ENCODE measurements at regions not wholly inside any gene's neighbourhood (a gene's known extent, or its start where the extent isn't known, plus 50 kb on each side); places are given as distances from the start of the nearest gene placed in this dataset.

- H2AFZ ChIP-seq (ENCODE audit: low read length), result no peak overlapping the region
- no peak overlapping the region for H2BK15ac ChIP-seq (ENCODE audit: low read depth, low read length)
- TF ChIP-seq, protein P1, sequence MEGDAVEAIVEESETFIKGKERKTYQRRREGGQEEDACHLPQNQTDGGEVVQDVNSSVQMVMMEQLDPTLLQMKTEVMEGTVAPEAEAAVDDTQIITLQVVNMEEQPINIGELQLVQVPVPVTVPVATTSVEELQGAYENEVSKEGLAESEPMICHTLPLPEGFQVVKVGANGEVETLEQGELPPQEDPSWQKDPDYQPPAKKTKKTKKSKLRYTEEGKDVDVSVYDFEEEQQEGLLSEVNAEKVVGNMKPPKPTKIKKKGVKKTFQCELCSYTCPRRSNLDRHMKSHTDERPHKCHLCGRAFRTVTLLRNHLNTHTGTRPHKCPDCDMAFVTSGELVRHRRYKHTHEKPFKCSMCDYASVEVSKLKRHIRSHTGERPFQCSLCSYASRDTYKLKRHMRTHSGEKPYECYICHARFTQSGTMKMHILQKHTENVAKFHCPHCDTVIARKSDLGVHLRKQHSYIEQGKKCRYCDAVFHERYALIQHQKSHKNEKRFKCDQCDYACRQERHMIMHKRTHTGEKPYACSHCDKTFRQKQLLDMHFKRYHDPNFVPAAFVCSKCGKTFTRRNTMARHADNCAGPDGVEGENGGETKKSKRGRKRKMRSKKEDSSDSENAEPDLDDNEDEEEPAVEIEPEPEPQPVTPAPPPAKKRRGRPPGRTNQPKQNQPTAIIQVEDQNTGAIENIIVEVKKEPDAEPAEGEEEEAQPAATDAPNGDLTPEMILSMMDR (conservative IDR thresholded peaks at IDR 0.05), result no peak
- no peak overlapping the region for H4K8ac ChIP-seq (replicated peaks; ENCODE audit: insufficient read length, low read depth, low read length)
- H2BK5ac ChIP-seq (ENCODE audit: insufficient read length, low read length), result no peak overlapping the region
- no peak overlapping the region for H2BK120ac ChIP-seq (ENCODE audit: low read depth, low read length, poor library complexity, severe bottlenecking)
- no peak overlapping the region for H3K14ac ChIP-seq (ENCODE audit: insufficient read depth, low read length)
- no peaks in the 10 kb centered on the region for H4K20me1 ChIP-seq (ENCODE audit: control insufficient read depth, insufficient read depth, insufficient read length)
- H3K27me3 Mint-ChIP-seq (ENCODE audit: low read depth), result no peaks in the 10 kb centered on the region; the same call in 1 of the 2 replicates
- H3K56ac ChIP-seq (ENCODE audit: insufficient read length, low read depth, low read length), result no peak overlapping the region
- no peaks in the 10 kb centered on the region for H3K27me3 ChIP-seq (ENCODE audit: insufficient read depth, low read length)
- H4K91ac ChIP-seq (ENCODE audit: insufficient read length, low read depth, low read length), result no peak overlapping the region
- H3K36me3 Mint-ChIP-seq (ENCODE audit: insufficient read depth in 1 of 3, low read depth in 3 of 3), result peaks cover 0 to 3% (median 2%) of the 10 kb centered on the region in 3 experiments; a peak in 4 of 7 replicates
- H2BK20ac ChIP-seq (ENCODE audit: low read depth, low read length, poor library complexity, severe bottlenecking), result no peak overlapping the region
- no peaks in the 10 kb centered on the region for H3K79me2 ChIP-seq (ENCODE audit: insufficient read depth, low read length)
- H3K4me1 Mint-ChIP-seq, result no peaks in the 10 kb centered on the region
- no peak overlapping the region for H4K5ac ChIP-seq (ENCODE audit: insufficient read length, low read depth, low read length)
- H3K23ac ChIP-seq (ENCODE audit: insufficient read length, low read depth, low read length), result no peak overlapping the region
- no peak overlapping the region for H3K27ac Mint-ChIP-seq
- DNase-seq, result no peak
- H3K18ac ChIP-seq (ENCODE audit: insufficient read length, low read depth, low read length), result no peak overlapping the region
- H3K23me2 ChIP-seq (ENCODE audit: insufficient read length, low read depth, low read length, poor library complexity, severe bottlenecking), result no peaks in the 10 kb centered on the region
- no peaks in the 10 kb centered on the region for H3K79me1 ChIP-seq (ENCODE audit: insufficient read depth, low read depth, low read length, poor library complexity, severe bottlenecking)
- WGBS (ENCODE audit: extremely low coverage, insufficient read length, low lambda C conversion rate), result no CpG with 5 or more reads among the region's 18 CpGs
- H3T11ph ChIP-seq (ENCODE audit: low read length), result no peak overlapping the region
- H3K9ac ChIP-seq (ENCODE audit: extremely low read depth, insufficient read length, low read length), result no peak overlapping the region
- H3K9me3 Mint-ChIP-seq, result peaks cover 88 to 91% of the 10 kb centered on the region in 2 experiments
- no peak overlapping the region for H2BK12ac ChIP-seq (ENCODE audit: insufficient read length, low read depth, low read length)
- peaks cover 71% of the 10 kb centered on the region for H3K9me3 ChIP-seq (ENCODE audit: control insufficient read depth, low read depth, low read length)
- no peak overlapping the region for H3K4me3 Mint-ChIP-seq
- H3K4ac ChIP-seq (ENCODE audit: low read depth, low read length), result no peak overlapping the region
- no peaks in the 10 kb centered on the region for H3K4me1 ChIP-seq (ENCODE audit: insufficient read depth, low read length)
- no peak overlapping the region for H3K4me2 ChIP-seq (ENCODE audit: insufficient read depth, insufficient read length, low read length)
- H2AK5ac ChIP-seq (ENCODE audit: insufficient read length, low read length), result no peak overlapping the region
- H3K27ac ChIP-seq (ENCODE audit: insufficient read length, low read depth, low read length), result no peak overlapping the region
Measured at GRCh38 chr12:34358198-34358597, 335.9 kb downstream of the ALG10 start.

Measured in H9 (cell line).